ENCODE measurements at regions not wholly inside any gene's neighbourhood (a gene's known extent, or its start where the extent isn't known, plus 50 kb on each side); places are given as distances from the start of the nearest gene placed in this dataset.

DNA sequence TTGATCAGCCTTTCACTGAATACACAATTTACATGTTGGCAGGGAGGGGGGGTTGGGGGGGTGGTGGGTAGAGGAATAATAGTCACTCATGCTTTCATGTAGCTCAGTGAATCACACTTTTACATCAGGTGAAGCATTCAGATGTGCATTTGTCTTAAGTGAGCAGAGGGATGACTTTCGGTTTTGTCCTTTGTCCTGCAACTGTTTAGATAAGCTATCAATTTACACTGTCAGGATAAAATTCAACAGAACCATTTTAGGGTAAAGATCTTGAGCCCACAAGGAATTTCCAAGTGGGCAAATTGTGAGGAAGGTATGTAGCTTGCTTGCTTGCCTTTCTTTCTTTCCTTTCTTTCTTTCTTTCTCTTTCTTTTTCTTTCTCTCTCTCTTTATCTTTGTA is 576.2 kb downstream of the MTRR start:
- TF ChIP-seq, protein P1, sequence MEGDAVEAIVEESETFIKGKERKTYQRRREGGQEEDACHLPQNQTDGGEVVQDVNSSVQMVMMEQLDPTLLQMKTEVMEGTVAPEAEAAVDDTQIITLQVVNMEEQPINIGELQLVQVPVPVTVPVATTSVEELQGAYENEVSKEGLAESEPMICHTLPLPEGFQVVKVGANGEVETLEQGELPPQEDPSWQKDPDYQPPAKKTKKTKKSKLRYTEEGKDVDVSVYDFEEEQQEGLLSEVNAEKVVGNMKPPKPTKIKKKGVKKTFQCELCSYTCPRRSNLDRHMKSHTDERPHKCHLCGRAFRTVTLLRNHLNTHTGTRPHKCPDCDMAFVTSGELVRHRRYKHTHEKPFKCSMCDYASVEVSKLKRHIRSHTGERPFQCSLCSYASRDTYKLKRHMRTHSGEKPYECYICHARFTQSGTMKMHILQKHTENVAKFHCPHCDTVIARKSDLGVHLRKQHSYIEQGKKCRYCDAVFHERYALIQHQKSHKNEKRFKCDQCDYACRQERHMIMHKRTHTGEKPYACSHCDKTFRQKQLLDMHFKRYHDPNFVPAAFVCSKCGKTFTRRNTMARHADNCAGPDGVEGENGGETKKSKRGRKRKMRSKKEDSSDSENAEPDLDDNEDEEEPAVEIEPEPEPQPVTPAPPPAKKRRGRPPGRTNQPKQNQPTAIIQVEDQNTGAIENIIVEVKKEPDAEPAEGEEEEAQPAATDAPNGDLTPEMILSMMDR (IDR thresholded peaks at IDR 0.05): no peak
- no peak for TF ChIP-seq POLR2A (IDR thresholded peaks at IDR 0.05)

Measured in heart left ventricle (tissue), 13 donors.